BJ (cell line): ENCODE measurements at regions not wholly inside any gene's neighbourhood (a gene's known extent, or its start where the extent isn't known, plus 50 kb on each side); places are given as distances from the start of the nearest gene placed in this dataset.

Source experiments
- CTCF ChIA-PET: fragments of 350-600 bp; formaldehyde crosslinking; extraction: SDS; loops from one replicate; lab custom pipeline; 2021; ENCODE audit warnings: antibody characterized with exemption, inconsistent platforms; lab: Yijun Ruan, JAX
- POLR2A ChIA-PET: fragments of 300-600 bp; sonication (Branson Sonifier 250); formaldehyde crosslinking; extraction: SDS; loops from one replicate; lab custom pipeline; 2021; ENCODE audit warnings: antibody characterized with exemption; lab: Charles Lee
- DNase-seq: peaks from one replicate; pipeline ENCODE4 v3.0.0-alpha.2; 2011; ENCODE audit warnings: low read depth
- H3K27me3 ChIP-seq: 2 replicates; pipeline ENCODE4 v1.6.0; 2011; ENCODE audit warnings: low read length; ENCODE audit not compliant: control insufficient read depth, insufficient read depth
- H3K36me3 ChIP-seq: 2 replicates; pipeline ENCODE4 v1.5.1; 2011; ENCODE audit warnings: low read length; ENCODE audit not compliant: control insufficient read depth, insufficient read depth
- H3K4me3 ChIP-seq: 2 replicates; pipeline ENCODE4 v1.5.1; 2011; ENCODE audit warnings: low read depth, mild to moderate bottlenecking, control low read depth, low read length
- TF ChIP-seq, protein P1 (sequence below): IDR thresholded peaks from 2 replicates; pipeline ENCODE4 v1.5.1; 2011; ENCODE audit warnings: low read depth, mild to moderate bottlenecking, control low read depth, inconsistent platforms, low read length, moderate library complexity; ENCODE audit not compliant: insufficient read depth

GRCh38 chr21:19141511-19141910, 737.9 kb upstream of the TMPRSS15 start:
- POLR2A ChIA-PET: no interaction called here
- TF ChIP-seq, protein P1, sequence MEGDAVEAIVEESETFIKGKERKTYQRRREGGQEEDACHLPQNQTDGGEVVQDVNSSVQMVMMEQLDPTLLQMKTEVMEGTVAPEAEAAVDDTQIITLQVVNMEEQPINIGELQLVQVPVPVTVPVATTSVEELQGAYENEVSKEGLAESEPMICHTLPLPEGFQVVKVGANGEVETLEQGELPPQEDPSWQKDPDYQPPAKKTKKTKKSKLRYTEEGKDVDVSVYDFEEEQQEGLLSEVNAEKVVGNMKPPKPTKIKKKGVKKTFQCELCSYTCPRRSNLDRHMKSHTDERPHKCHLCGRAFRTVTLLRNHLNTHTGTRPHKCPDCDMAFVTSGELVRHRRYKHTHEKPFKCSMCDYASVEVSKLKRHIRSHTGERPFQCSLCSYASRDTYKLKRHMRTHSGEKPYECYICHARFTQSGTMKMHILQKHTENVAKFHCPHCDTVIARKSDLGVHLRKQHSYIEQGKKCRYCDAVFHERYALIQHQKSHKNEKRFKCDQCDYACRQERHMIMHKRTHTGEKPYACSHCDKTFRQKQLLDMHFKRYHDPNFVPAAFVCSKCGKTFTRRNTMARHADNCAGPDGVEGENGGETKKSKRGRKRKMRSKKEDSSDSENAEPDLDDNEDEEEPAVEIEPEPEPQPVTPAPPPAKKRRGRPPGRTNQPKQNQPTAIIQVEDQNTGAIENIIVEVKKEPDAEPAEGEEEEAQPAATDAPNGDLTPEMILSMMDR: no peak
- Histone ChIP-seq H3K36me3 (no peaks in the 10 kb centered on the region), H3K4me3 (no peak overlapping the region), H3K27me3 (no peaks in the 10 kb centered on the region)
- no peak for DNase-seq
- CTCF ChIA-PET: no interaction called here

DNA sequence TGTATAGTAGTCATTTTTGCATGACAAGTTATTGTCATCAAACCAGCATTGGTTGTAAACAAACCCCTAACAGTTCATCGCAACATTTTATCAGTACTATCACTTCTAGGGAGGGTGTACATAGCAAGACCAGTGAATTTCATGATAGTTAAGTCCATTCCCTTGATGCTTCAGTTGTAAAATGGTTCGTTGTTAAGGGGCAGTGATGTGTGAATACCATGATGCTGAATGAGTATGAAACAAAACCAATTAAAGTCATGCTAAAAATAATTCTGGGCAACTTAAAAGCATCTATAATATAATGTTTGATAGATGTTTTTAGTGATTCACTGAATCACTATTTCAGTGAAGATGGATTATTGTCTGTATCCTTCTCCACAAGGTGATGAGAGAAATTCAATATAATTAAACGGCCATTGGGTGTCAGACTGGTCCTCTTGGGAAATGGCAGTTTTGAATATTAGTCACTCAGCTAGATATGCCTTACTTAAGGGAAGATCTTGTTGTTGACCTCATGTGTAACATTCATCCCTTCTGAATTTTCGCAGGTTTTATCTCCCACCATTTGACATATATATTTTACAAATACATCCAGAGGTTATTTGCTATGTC, 742.2 kb upstream of the TMPRSS15 start:
- TF ChIP-seq, protein P1: no peak
- no peak for DNase-seq
- no peak overlapping the region for H3K4me3 ChIP-seq
- CTCF ChIA-PET: no interaction called here
- POLR2A ChIA-PET: no interaction called here
- H3K36me3 ChIP-seq: no peaks in the 10 kb centered on the region
- no peaks in the 10 kb centered on the region for H3K27me3 ChIP-seq

- ChIA-PET POLR2A (no interaction called here), CTCF (no interaction called here)
- Histone ChIP-seq H3K36me3 (no peaks in the 10 kb centered on the region), H3K27me3 (no peaks in the 10 kb centered on the region), H3K4me3 (no peak overlapping the region)
- TF ChIP-seq, protein P1: no peak
- DNase-seq: no peak
Measured at GRCh38 chr21:19148056-19148455, 744.5 kb upstream of the TMPRSS15 start.

GRCh38 chr21:19171585-19171984, 768.0 kb upstream of the TMPRSS15 start:
- TF ChIP-seq, protein P1: no peak
- DNase-seq: no peak
- Histone ChIP-seq H3K36me3 (no peaks in the 10 kb centered on the region), H3K27me3 (no peaks in the 10 kb centered on the region), H3K4me3 (no peak overlapping the region)
- POLR2A ChIA-PET: no interaction called here
- CTCF ChIA-PET: no interaction called here

DNA sequence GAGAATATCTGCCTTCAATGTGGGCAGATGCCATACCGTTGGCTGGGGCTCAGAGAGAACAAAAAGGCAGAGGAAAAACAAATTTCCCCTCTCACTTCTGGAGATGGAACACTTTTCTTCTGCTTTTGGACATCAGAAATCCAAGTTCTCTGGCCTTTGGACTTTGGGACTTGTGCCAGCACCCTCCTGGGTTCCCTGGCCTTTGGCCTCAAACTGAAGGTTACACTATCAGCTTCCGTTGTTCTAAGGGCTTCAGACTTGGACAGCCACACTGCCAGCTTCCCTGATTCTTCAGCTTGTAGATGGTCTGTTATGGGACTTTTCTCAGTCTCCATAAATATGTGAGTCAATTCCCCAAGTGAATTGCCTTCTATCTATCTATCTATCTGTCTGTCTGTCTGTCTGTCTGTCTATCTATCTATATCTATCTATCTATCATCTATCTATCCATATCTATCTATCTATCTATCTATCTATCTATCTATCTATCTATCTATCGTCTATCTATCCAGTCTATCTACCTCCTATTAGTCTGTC, 778.1 kb upstream of the TMPRSS15 start:
- Histone ChIP-seq H3K36me3 (no peaks in the 10 kb centered on the region), H3K27me3 (no peaks in the 10 kb centered on the region), H3K4me3 (no peak overlapping the region)
- POLR2A ChIA-PET: no interaction called here
- CTCF ChIA-PET: no interaction called here
- no peak for DNase-seq
- TF ChIP-seq, protein P1: no peak
